MG63 (cell line): ENCODE measurements at regions not wholly inside any gene's neighbourhood (a gene's known extent, or its start where the extent isn't known, plus 50 kb on each side); places are given as distances from the start of the nearest gene placed in this dataset.
"Not testable (repeated sequence)": the region's sequence is repeated elsewhere in the genome, so short reads cannot be mapped to it uniquely, and the experiment has no call there.

Experiments
- DNase-seq: peaks from one replicate; pipeline ENCODE4 v3.0.0-alpha.2; 2020
- H3K27me3 ChIP-seq: fragments of 250-450 bp; sonication (Bioruptor Pico); 2 replicates; pipeline ENCODE4 v1.5.1; 2020; ENCODE audit warnings: mild to moderate bottlenecking, moderate library complexity
- H3K36me3 ChIP-seq: fragments of 250-450 bp; sonication (Bioruptor Pico); 2 replicates; pipeline ENCODE4 v1.5.1; 2020; ENCODE audit warnings: mild to moderate bottlenecking, moderate library complexity
- H3K4me3 ChIP-seq: fragments of 250-450 bp; sonication (Bioruptor Pico); 2 replicates; pipeline ENCODE4 v1.5.1; 2020; ENCODE audit warnings: mild to moderate bottlenecking, moderate library complexity
- H3K9me3 ChIP-seq: fragments of 250-450 bp; sonication (Bioruptor Pico); 2 replicates; pipeline ENCODE4 v1.5.1; 2020; ENCODE audit warnings: mild to moderate bottlenecking, moderate library complexity

DNA sequence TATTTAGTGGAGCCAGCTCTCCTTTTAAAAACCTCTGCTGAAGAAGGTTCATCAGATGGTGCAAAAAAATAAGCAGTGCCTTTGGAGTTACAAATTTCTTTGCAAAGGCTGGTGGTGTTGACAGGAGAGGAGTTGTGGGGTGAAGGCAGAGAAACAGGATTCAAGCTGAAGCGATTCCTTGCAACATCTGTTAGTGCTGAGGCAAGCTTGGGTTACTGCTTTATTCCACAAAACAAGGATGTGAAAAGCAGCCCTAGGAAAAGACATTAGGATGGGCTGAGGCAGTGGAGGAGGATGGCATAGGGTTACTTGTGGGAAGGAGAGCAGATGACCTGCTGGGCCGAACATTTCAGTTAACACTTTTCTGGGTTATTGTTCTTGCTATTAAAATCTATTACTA is 390.7 kb downstream of the DLEU7 start:
- H3K9me3 ChIP-seq, result no peaks in the 10 kb centered on the region
- no peaks in the 10 kb centered on the region for H3K27me3 ChIP-seq
- no peak overlapping the region for H3K4me3 ChIP-seq
- H3K36me3 ChIP-seq, result no peaks in the 10 kb centered on the region
- no peak for DNase-seq

DNA sequence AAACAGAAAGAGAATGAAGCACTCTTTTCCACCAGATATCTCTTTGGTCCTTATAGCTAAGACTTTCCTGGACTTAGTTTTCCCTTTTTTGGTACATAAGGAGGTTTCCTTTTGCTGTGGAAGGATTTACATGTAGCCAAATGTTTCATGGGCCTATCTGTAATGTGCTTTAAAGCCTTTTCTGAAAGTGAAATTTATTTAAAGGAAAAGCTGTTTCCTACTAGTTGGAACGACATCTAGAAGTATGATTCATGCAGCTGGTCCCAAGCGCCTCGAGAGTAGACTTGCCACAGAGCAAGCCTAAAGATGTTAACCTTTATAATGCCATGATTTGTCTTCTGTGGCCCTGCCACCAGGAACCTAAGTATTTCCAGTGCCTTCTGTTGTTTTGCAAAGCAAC is 390.3 kb downstream of the DLEU7 start:
- no peaks in the 10 kb centered on the region for H3K27me3 ChIP-seq
- H3K9me3 ChIP-seq, result no peaks in the 10 kb centered on the region
- no peak for DNase-seq
- no peak overlapping the region for H3K4me3 ChIP-seq
- H3K36me3 ChIP-seq, result no peaks in the 10 kb centered on the region

DNA sequence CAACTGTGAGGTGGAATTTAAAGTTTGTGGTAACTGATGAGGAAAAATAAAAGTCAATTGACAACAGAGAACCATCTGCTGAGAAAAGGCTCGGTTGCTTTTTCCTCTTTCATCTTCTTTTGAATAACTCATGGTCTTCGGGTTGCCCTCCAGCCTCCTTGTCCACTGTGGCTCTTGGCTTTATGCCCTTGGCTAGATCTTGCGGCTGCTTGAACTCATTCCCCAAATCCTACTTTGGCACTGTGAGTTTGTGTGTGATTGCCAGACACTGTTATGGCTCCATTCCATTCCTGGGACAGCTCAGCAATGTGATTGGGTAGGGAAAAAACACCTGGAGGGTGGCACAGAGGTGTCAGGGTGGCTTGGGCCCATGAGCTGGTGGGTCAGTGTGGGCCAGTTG is 387.4 kb downstream of the DLEU7 start:
- H3K9me3 ChIP-seq, result no peaks in the 10 kb centered on the region
- H3K36me3 ChIP-seq, result no peaks in the 10 kb centered on the region
- no peak overlapping the region for H3K4me3 ChIP-seq
- H3K27me3 ChIP-seq, result no peaks in the 10 kb centered on the region
- peak; percentile 46 for DNase-seq

DNA sequence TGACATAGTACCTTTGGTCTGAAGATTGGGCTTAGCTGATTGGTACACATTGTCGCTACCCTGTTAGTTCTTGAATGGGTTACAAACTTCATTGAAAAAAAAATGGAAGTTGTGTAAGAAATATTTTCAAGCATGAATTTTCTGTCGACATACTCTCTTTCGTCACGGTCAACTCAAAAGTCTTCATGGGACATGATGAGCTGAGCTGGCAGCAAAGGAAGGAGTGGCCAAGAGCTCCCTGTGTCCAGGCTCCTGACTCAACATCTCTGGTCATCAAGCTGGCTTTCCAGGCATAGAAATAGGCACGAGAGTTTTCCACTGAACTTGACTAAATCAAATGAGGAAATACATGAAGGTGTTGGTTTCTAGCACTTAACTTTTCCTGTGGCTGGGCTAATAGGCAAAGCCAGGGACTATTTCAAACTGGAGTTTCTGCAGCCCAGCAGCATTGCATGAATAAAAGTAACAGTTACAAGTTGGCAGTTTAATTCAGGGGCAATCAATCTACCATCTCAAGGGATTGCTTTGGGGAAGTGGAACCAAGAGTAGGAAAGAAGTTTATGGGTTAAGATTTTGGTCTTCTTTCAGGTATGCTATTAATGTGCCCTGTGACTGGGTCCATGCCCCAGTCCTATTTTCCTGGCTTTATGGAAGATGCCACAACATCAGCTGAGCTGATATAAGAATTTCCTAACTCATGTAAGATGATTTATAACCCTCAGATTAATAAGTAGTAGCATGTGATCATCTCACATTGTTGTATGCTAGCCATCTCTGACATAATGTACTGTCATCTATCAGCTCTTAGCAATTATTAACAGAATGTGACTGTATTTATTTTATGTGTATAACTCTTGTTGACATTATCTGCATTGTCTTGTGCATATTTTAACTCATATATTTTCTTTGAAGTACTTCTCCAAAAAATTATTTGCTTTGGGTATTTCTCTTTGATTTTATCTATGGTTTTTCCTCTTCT is 385.8 kb downstream of the DLEU7 start:
- no peaks in the 10 kb centered on the region for H3K9me3 ChIP-seq
- no peaks in the 10 kb centered on the region for H3K27me3 ChIP-seq
- no peaks in the 10 kb centered on the region for H3K36me3 ChIP-seq
- H3K4me3 ChIP-seq, result no peak overlapping the region
- no peak for DNase-seq

DNA sequence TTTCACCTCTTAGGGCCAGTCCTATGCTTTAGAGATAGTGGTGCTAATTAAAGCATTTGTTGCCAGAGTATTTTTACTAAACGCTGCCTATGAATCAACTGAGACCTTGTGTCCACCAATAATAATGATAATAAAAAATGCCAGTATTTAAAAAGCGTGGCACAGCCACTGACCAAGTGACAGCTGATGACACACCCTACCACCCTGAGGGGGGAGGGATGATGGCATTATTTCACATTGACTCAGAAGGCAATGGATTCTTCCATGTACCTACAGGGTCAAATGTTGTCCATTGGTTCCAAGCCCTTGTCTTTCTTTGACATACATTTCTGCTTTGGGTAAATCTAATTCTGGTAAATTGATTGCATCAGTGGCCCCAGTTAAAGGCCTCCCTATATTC is 384.4 kb downstream of the DLEU7 start:
- no peaks in the 10 kb centered on the region for H3K27me3 ChIP-seq
- no peak overlapping the region for H3K4me3 ChIP-seq
- DNase-seq, result no peak
- no peaks in the 10 kb centered on the region for H3K36me3 ChIP-seq
- H3K9me3 ChIP-seq, result no peaks in the 10 kb centered on the region

DNA sequence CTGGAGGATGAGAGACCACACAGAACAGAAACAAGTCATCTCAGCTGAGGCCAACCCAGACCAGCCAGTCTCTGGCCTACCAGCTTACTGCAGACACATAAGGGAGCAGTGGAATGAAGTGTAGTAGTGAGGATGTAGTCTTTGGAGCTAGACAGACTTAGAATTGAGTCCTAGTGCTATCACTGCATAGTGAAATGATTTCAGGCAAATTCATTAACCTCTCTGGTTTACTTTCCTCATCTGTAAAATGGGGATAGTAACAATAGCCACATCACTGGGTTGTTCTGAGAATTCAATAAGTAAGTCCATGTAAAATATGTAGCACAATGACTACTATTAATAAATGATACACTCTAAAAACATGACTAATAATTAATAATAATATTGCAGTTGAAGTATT is 383.8 kb downstream of the DLEU7 start:
- Histone ChIP-seq H3K4me3 (no peak overlapping the region), H3K36me3 (no peaks in the 10 kb centered on the region), H3K27me3 (no peaks in the 10 kb centered on the region)

DNA sequence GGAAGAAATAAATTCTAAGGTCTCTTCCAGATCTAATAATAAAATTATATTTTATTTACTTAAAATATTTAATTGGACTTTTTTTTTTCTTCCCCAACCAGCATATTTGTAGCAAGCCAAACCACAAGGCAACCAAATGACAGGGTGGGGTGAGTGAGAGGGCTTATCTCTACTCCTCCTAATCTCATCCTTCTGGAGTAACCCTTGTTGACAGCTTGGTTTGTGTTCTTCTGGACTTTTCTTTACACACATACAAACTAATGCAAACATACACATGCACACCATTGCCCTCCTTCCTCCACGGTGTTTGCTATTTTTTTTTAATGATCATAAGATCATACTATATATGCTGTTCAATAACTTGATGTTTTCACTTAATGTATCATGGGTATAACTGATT is 383.1 kb downstream of the DLEU7 start:
- DNase-seq, result no peak
- Histone ChIP-seq H3K4me3 (no peak overlapping the region), H3K36me3 (no peaks in the 10 kb centered on the region), H3K9me3 (no peaks in the 10 kb centered on the region), H3K27me3 (no peaks in the 10 kb centered on the region)

More for the DNA sequence above, 383.8 kb downstream of the DLEU7 start:
- H3K9me3 ChIP-seq, result no peaks in the 10 kb centered on the region
- DNase-seq, result no peak

DNA sequence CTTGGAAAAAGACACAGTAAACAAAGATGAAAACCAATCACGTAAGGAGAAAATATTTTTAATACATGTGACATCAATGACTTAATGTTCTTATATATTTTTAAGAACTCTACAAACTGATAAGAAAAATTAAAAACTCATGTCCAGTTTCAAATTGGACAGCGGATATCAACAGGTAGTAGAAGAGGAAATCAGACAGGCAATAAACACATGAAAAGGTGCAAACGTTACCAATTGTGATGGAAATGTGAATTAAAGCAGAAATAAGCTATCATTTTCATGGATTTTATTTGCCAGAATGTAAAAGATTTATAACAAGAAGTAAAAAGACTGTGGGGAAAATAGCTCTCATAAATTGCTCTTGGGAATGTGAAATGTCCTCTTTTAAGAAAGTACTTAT is 382.3 kb downstream of the DLEU7 start:
- no peak overlapping the region for H3K4me3 ChIP-seq
- no peak for DNase-seq
- H3K9me3 ChIP-seq, result no peaks in the 10 kb centered on the region
- no peaks in the 10 kb centered on the region for H3K27me3 ChIP-seq
- H3K36me3 ChIP-seq, result no peaks in the 10 kb centered on the region

DNA sequence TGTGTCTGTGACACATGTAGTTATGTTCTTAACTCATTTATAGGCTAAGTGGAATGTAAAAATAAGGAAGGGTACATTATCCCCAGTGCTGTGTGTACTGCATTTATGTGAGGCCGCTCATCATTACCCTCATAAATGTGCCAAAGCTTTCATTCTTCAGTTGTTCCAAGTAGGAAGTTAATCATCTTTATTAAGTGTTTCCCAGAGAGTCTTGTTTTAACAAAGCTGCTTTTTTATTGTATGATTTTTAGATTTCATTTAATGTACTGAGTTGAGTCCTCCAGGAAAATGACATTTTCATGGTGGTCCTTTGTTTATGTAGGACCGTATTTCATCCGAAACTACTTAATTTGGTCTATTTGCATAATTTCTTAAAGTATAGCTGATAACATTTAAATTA is 379.8 kb downstream of the DLEU7 start:
- Histone ChIP-seq H3K27me3 (no peaks in the 10 kb centered on the region), H3K36me3 (no peaks in the 10 kb centered on the region), H3K9me3 (no peaks in the 10 kb centered on the region), H3K4me3 (no peak overlapping the region)
- DNase-seq, result no peak

DNA sequence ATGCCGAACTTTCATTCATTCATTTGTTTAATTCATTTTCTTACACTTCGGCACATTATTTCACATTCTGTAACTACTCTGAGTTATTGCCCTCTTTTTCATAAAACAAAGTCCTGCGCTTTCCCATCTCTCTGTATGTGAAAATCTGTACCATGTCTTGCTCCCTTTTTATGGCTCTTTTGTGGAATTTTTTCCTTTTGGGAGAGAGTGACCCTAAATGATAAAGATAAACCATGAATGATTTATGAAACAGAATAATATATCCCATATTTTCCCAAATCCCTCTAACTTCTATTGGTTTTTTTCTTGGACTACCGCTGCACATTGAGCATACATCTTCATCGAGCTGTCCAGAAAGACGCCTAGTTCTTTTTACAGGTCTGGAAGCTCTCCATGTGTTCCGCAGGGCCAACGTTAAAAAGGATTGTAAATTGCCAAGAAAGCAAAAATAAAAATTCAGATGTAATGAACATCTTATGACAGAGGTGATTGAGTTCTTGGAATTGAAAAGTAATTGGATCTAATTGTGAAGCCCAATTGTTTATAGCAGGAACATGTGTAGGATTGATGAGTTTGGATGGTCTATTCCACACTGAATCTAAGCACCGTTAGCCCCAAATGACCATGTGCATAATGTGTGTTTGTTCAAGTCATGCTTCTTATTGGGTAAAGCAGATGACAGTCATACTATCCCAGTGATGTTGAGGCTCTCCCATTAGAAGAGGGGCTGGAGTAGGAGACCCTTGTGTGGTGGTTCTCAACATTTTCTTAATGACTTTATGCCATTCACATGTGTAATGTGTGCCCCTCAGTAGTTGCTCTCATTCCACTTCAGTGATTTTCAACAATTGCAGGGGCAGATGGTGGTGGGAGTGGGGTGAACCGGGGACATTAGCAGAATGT is 378.9 kb downstream of the DLEU7 start:
- Histone ChIP-seq H3K36me3 (no peaks in the 10 kb centered on the region), H3K4me3 (no peak overlapping the region)

DNA sequence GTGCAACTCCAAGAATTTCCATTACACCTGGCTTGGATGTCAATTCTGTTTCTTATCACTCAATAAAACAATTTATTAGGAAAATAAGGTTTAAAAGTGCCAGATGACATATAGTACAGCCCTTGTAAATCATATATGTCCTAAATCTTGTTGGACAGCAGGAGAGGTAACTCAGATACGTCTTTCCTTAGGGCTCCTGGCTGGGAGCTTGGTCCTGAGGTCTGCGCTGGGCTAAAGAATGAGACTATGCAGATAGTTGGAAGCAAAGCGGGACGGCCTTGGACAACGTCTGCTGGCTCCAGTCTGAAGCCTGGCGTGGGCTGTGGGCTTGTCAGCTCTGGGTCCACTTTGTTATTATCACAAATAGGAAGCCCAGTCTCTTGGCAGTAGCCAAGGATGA is 377.0 kb downstream of the DLEU7 start:
- DNase-seq, result no peak
- Histone ChIP-seq H3K27me3 (no peaks in the 10 kb centered on the region), H3K36me3 (no peaks in the 10 kb centered on the region), H3K9me3 (no peaks in the 10 kb centered on the region), H3K4me3 (no peak overlapping the region)

More for the DNA sequence above, 378.9 kb downstream of the DLEU7 start:
- no peaks in the 10 kb centered on the region for H3K9me3 ChIP-seq
- DNase-seq, result no peak
- H3K27me3 ChIP-seq, result no peaks in the 10 kb centered on the region

DNA sequence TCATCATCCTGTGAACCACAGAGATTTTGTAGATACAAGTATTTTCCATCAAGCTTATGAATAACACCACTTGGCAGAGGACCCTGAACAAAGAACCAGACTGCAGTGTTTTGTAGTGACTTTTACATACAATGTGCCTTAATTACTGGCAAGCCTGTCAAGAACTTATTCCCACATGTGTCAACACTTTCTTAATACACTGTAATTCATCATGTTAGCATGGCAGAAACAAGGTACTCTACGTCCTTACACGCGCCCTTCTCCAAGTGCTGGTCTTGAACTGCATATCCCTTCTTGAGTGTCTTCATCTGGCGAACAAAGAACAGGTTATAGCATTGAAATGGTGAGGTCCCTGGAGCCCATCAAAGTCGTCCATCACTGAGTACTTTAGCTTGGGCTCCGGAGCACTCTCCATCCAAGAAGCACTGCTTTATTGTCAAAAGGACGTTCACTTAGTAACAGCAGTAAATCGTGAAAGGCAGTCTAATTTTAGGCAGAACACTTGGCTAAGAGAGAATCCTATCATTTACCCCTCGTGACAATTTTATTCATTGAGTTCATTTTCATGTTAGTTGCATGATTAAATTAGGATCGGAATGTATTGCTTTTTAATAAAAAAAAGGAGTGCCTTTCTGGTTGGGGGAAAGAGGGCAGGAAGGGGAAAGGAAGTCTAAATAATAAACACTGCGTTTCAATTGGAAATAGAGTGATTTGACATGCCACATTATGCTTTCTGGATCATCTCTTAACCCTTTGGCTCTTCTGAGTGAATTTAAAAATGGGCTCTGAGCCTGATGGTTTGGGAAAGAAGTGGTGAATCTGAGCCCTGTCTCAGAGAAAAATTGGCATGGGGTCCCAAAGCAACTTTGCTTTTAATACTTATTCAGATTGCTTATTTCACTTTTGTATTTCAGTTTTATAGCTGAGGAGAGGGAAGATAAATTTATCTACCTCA is 376.1 kb downstream of the DLEU7 start:
- no peak overlapping the region for H3K4me3 ChIP-seq
- no peak for DNase-seq
- no peaks in the 10 kb centered on the region for H3K36me3 ChIP-seq
- H3K27me3 ChIP-seq, result no peaks in the 10 kb centered on the region
- H3K9me3 ChIP-seq, result no peaks in the 10 kb centered on the region

DNA sequence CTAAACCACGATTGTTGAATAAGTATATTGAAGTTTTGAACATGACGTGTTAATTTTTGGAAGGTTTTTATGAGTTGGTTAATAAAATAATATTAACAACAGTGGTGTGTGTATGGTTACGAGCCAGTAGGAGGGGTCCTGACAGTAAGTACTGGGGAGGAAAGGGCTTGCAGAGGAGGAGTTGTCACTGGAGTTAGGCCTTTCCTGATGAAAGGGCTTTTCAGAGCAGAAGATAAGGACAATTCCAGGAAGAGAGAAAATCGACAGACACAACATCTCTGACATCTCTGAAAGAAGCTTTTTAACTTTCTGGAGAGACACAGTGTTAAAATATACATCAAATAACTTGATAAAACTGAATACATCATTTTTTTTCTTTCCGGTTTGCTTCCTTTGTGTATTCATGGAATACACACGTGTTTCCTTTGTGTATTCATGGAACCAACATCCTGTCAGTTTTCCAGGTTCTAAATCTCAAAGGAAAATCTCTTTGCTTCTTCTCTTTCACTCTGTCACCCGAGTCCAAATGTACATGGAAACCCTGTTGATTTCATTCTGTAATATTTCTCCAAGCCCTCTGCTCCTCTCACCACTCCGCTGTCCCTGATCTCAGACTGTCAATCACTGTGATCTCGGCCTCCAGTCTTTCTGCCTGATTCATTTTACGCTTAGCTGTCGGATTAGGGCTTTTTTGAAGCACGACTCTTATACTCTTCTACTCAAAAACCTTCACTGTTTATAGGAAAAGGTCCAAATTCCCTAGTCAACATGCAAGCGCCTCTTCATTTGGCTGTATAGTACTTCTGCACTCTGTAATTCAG is 374.4 kb downstream of the DLEU7 start:
- H3K36me3 ChIP-seq, result no peaks in the 10 kb centered on the region
- no peak overlapping the region for H3K4me3 ChIP-seq
- no peaks in the 10 kb centered on the region for H3K27me3 ChIP-seq
- no peaks in the 10 kb centered on the region for H3K9me3 ChIP-seq
- DNase-seq, result no peak

DNA sequence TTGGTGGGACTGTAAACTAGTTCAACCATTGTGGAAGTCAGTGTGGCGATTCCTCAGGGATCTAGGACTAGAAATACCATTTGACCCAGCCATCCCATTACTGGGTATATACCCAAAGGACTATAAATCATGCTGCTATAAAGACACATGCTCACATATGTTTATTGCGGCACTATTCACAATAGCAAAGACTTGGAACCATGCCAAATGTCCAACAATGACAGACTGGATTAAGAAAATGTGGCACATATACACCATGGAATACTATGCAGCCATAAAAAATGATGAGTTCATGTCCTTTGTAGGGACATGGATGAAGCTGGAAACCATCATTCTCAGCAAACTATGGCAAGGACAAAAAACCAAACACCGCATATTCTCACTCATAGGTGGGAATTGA is 370.4 kb downstream of the DLEU7 start:
- not testable (repeated sequence) for H3K36me3 ChIP-seq, DNase-seq, H3K9me3 ChIP-seq, H3K27me3 ChIP-seq, H3K4me3 ChIP-seq

DNA sequence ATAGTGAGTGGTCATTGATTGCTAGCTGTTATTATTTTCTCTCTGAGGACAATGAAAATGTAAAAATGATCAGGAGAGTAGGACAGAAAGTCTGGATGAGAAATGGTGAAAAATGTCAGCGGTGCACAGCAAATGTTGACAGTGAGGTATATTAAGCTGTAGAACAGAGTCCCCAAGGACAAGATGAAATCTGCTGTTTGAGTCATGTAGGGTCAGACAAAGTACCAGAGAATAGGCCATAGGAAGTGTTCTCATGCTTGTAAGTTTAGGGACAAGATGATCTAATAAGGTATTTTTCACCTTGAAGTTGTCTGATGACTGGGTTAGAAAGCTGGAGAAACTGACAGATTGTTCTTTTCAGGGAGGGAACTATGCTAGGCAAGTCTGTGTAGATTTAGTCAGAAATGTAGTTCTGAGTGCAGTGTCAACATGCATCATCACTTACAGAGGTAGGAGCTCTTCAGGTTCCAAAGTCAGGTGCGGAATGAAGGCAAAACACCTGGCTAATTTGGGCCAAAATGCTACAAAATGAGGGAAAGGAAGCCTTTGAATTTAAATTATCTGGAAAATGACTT is 369.3 kb downstream of the DLEU7 start:
- no peaks in the 10 kb centered on the region for H3K9me3 ChIP-seq
- H3K4me3 ChIP-seq, result no peak overlapping the region
- no peak for DNase-seq
- H3K27me3 ChIP-seq, result no peaks in the 10 kb centered on the region
- no peaks in the 10 kb centered on the region for H3K36me3 ChIP-seq
